Natural killer cell (primary cell): ENCODE measurements at regions not wholly inside any gene's neighbourhood (a gene's known extent, or its start where the extent isn't known, plus 50 kb on each side); places are given as distances from the start of the nearest gene placed in this dataset.

Source experiments
- ATAC-seq, 3 donors: fragments of 150-1000 bp in 2 of 3; fragments of 200-7000 bp in 1 of 3; cut with Tn5 transposase; 1 replicate in 1 of 3; 2 replicates in 2 of 3; pipeline ENCODE4 v1.10.0; 2021; ENCODE audit warnings: mild to moderate bottlenecking in 2 of 3, moderate library complexity in 2 of 3
- DNase-seq, 2 donors: peaks; one replicate each; pipeline versions ENCODE4 v3.0.0 to v3.0.0-alpha.2; 2013 to 2021; ENCODE audit warnings: mixed read lengths in 1 of 2
- H3K27ac ChIP-seq: one replicate; pipeline ENCODE4 v1.5.1; 2013; ENCODE audit warnings: mild to moderate bottlenecking, low read length
- H3K27me3 ChIP-seq: one replicate; pipeline ENCODE4 v1.6.1; 2013; ENCODE audit warnings: low read length; ENCODE audit not compliant: control insufficient read depth, insufficient read depth
- H3K36me3 ChIP-seq: one replicate; pipeline ENCODE4 v1.6.1; 2013; ENCODE audit warnings: low read length; ENCODE audit not compliant: control insufficient read depth, insufficient read depth
- H3K4me1 ChIP-seq: one replicate; pipeline ENCODE4 v1.6.1; 2013; ENCODE audit warnings: low read length; ENCODE audit not compliant: control insufficient read depth, insufficient read depth
- H3K4me3 ChIP-seq: one replicate; pipeline ENCODE4 v1.5.1; 2013; ENCODE audit warnings: low read length
- H3K9me3 ChIP-seq: one replicate; pipeline ENCODE4 v1.6.1; 2013; ENCODE audit warnings: low read length; ENCODE audit not compliant: control insufficient read depth, insufficient read depth
- H3K27ac Mint-ChIP-seq, 2 donors: one replicate each; pipeline ENCODE4 v1.8.0; 2022; ENCODE audit warnings: mild to moderate bottlenecking in 2 of 2, mixed read lengths in 2 of 2, moderate library complexity in 1 of 2
- H3K27me3 Mint-ChIP-seq, 2 donors: one replicate each; pipeline ENCODE4 v1.8.0; 2022; ENCODE audit warnings: low read depth in 2 of 2, mixed read lengths in 2 of 2
- H3K36me3 Mint-ChIP-seq: one replicate; pipeline ENCODE4 v1.8.0; 2022; ENCODE audit warnings: mixed read lengths
- H3K4me1 Mint-ChIP-seq, 2 donors: one replicate each; pipeline ENCODE4 v1.8.0; 2022; ENCODE audit warnings: mixed read lengths in 2 of 2
- H3K4me3 Mint-ChIP-seq: one replicate; pipeline ENCODE4 v1.8.0; 2022; ENCODE audit warnings: mild to moderate bottlenecking, moderate library complexity, mixed read lengths
- H3K9me3 Mint-ChIP-seq, 2 donors: one replicate each; pipeline ENCODE4 v1.8.0; 2022; ENCODE audit warnings: mixed read lengths in 2 of 2
- WGBS: methylation state at CpG from one replicate; pipeline ENCODE4 v1.1.7; 2013; ENCODE audit warnings: missing lambda C conversion rate; ENCODE audit not compliant: insufficient coverage; 5-methylcytosine and 5-hydroxymethylcytosine counted together
- intact Hi-C: fragments of 100-400 bp; cut with micrococcal nuclease; formaldehyde crosslinking; loops from one replicate; pipeline ENCODE4 v1.14.2; 2022
- TF ChIP-seq, protein P1 (sequence below): fragments of 200-600 bp; IDR thresholded peaks from one replicate; pipeline ENCODE4 v1.8.0; 2022; ENCODE audit warnings: antibody characterized with exemption

DNA sequence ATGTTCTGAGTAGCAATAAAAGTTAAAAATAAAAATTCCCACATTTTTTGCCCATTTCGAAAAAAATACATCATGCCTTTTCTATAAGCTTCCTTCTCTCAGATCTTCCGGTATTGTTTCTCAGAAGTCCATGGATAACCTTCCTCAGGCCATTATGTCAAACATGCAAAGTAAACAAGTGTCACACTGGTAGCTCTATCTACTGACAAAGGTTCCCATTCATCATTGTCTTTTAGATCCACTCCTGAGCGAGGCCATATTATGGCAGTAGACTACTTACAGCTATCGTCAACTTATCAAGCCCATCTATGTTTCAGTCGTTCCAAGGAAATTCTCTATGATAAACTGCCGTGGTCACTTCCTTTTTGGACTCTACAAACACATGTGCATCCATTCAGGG, 1068.2 kb downstream of the GLUD2 start:
- no peaks in the 10 kb centered on the region for H3K36me3 Mint-ChIP-seq
- Histone ChIP-seq H3K4me3 (no peak overlapping the region), H3K4me1 (no peaks in the 10 kb centered on the region), H3K36me3 (no peaks in the 10 kb centered on the region), H3K27ac (no peak overlapping the region), H3K27me3 (no peaks in the 10 kb centered on the region), H3K9me3 (no peaks in the 10 kb centered on the region)
- H3K4me1 Mint-ChIP-seq = no peaks in the 10 kb centered on the region
- TF ChIP-seq, protein P1, sequence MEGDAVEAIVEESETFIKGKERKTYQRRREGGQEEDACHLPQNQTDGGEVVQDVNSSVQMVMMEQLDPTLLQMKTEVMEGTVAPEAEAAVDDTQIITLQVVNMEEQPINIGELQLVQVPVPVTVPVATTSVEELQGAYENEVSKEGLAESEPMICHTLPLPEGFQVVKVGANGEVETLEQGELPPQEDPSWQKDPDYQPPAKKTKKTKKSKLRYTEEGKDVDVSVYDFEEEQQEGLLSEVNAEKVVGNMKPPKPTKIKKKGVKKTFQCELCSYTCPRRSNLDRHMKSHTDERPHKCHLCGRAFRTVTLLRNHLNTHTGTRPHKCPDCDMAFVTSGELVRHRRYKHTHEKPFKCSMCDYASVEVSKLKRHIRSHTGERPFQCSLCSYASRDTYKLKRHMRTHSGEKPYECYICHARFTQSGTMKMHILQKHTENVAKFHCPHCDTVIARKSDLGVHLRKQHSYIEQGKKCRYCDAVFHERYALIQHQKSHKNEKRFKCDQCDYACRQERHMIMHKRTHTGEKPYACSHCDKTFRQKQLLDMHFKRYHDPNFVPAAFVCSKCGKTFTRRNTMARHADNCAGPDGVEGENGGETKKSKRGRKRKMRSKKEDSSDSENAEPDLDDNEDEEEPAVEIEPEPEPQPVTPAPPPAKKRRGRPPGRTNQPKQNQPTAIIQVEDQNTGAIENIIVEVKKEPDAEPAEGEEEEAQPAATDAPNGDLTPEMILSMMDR = no peak
- H3K27me3 Mint-ChIP-seq = no peaks in the 10 kb centered on the region
- no peak overlapping the region for H3K27ac Mint-ChIP-seq
- H3K9me3 Mint-ChIP-seq = peaks cover 6 to 19% of the 10 kb centered on the region in 2 donors
- WGBS = 30% methylated on average over 6 of the region's 6 CpGs
- DNase-seq (no peak), ATAC-seq (no peak)
- H3K4me3 Mint-ChIP-seq = no peak overlapping the region
- intact Hi-C loops = no loop called here

DNA sequence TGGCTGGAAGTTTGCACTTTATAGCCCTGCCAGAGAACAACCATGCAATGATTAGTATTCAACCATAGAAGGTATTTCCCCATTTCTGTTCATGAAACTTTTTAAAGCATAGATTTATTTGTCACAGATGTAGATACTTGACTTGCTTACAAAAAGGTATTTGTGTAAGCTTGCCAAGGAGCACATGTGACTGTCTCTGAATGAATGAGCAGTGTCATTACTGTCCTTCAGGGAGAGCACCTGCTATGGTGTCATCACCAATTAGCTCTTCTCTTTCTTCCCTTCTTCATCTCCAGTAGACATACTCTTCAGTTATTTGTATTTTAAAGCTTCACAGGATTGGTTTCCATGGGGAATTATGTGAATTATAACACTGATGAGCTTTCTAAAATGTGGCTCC, 1064.7 kb upstream of the GRIA3 start:
- peaks cover 6 to 16% of the 10 kb centered on the region in 2 donors for H3K9me3 Mint-ChIP-seq
- H3K4me1 ChIP-seq = no peaks in the 10 kb centered on the region

DNA sequence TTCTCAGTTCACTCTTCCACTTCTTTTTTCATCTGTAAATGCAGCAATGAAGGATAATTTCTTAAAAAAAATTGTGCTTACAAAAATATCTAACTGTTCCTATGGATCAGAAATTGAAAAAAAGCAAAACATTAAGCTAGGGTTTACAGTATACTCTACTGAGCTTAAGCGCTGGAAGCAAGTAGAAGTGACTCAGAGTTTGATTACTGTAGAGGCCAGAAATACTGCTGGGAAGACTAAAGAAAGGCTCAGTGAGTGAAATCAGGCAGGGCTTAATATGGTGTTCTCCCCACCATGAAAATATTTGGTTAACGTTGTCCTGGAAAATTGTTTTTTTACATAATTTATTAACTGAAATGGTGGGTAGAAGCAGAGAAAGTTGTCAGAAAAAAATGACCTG, 1061.8 kb upstream of the GRIA3 start:
- ATAC-seq = no peak
- no peaks in the 10 kb centered on the region for H3K4me1 ChIP-seq
- no peak overlapping the region for H3K4me3 ChIP-seq
- WGBS = 100% methylated on average over 1 of the region's 2 CpGs
- TF ChIP-seq, protein P1 = no peak
- Mint-ChIP-seq H3K9me3 (peaks cover 6 to 11% of the 10 kb centered on the region in 2 donors), H3K36me3 (no peaks in the 10 kb centered on the region), H3K27me3 (no peaks in the 10 kb centered on the region), H3K4me1 (no peaks in the 10 kb centered on the region), H3K27ac (no peak overlapping the region), H3K4me3 (no peak overlapping the region)
- H3K9me3 ChIP-seq = no peaks in the 10 kb centered on the region
- no peak for DNase-seq
- H3K27me3 ChIP-seq = no peaks in the 10 kb centered on the region
- H3K27ac ChIP-seq = no peak overlapping the region
- H3K36me3 ChIP-seq = no peaks in the 10 kb centered on the region
- intact Hi-C loops = no loop called here

More for the DNA sequence above, 1064.7 kb upstream of the GRIA3 start:
- H3K4me3 ChIP-seq = no peak overlapping the region
- TF ChIP-seq, protein P1 = no peak
- Mint-ChIP-seq H3K27ac (no peak overlapping the region), H3K36me3 (no peaks in the 10 kb centered on the region), H3K4me1 (no peaks in the 10 kb centered on the region), H3K4me3 (no peak overlapping the region), H3K27me3 (no peaks in the 10 kb centered on the region)
- no peak overlapping the region for H3K27ac ChIP-seq
- no peaks in the 10 kb centered on the region for H3K27me3 ChIP-seq
- no peaks in the 10 kb centered on the region for H3K36me3 ChIP-seq
- no peaks in the 10 kb centered on the region for H3K9me3 ChIP-seq
- DNase-seq = no peak
- no peak for ATAC-seq
- intact Hi-C loops = no loop called here

DNA sequence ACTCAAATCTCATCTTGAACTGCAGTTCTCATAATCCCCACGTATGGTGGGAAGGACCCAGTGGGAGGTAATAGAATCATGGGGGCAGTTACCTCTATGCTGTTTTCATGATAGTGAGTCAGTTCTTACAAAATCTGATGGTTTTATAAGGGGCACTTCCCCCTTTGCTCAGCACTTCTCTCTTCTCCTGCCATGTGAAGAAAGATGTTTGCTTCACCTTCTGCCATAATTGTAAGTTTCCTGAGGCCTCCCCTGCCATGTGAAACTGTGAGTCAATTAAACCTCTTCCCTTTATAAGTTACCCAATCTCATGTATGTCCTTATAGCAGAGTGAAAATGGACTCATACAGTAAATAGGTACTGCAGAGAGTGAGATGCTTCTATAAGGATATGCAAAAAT, 1050.6 kb upstream of the GRIA3 start:
- Histone ChIP-seq H3K36me3 (no peaks in the 10 kb centered on the region), H3K9me3 (no peaks in the 10 kb centered on the region), H3K4me3 (no peak overlapping the region), H3K4me1 (no peaks in the 10 kb centered on the region), H3K27me3 (no peaks in the 10 kb centered on the region), H3K27ac (no peak overlapping the region)
- ATAC-seq (no peak), DNase-seq (no peak)
- no peaks in the 10 kb centered on the region for H3K4me1 Mint-ChIP-seq
- H3K36me3 Mint-ChIP-seq = no peaks in the 10 kb centered on the region
- H3K9me3 Mint-ChIP-seq = peaks cover 3 to 18% of the 10 kb centered on the region in 2 donors
- no peak overlapping the region for H3K4me3 Mint-ChIP-seq
- no peaks in the 10 kb centered on the region for H3K27me3 Mint-ChIP-seq
- intact Hi-C loops = no loop called here
- H3K27ac Mint-ChIP-seq = no peak overlapping the region
- WGBS = no CpG with 5 or more reads among the region's 1 CpG
- TF ChIP-seq, protein P1 = no peak
